Activated CD4-positive, alpha-beta T cell treated with anti-CD3 and anti-CD28 coated beads for 48 hours (primary cell): ENCODE measurements at regions not wholly inside any gene's neighbourhood (a gene's known extent, or its start where the extent isn't known, plus 50 kb on each side); places are given as distances from the start of the nearest gene placed in this dataset.
"Not testable (repeated sequence)": the region's sequence is repeated elsewhere in the genome, so short reads cannot be mapped to it uniquely, and the experiment has no call there.

Source experiments
- DNase-seq: peaks from one replicate; pipeline ENCODE4 v3.0.0-alpha.2; 2020

DNA sequence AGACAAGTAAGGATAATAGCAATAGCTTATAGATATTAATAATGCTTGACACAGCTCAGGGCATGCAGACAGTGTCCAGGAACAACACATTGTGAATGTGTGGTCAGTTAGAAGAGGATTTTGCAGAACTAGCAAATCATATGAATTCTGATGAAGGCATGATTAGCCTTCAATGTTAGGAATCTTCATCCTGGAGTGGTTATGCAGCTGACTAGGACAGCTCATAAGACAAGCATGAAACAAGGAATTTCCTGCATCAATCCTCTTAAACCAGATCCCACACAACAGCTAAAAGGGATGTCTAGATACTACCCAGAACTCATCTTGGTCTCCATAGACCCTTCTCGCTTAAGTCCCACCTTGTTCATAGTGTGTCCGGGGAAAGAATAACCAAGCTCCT lies 499.0 kb upstream of the ATP11B start:
- DNase-seq = no peak

DNA sequence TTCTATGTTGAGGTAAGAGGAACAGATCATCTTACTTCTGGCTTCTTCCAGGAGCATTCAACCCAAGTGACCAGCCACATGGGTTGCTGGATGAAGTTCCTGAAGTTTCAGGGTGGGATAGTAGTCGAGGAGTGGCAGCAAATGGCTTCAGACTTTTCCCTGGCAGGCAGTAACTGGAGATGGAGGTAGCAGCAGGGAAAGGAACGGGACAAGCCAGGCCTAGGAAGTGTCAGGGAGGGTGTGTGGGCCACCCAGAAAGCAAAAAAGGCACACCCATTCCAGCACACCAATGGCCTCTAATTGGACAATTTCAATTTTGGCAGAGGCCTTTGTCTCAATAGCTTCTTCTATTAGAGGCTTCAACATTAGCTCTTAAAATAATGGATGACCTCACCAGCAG lies 498.6 kb upstream of the ATP11B start:
- no peak for DNase-seq

DNA sequence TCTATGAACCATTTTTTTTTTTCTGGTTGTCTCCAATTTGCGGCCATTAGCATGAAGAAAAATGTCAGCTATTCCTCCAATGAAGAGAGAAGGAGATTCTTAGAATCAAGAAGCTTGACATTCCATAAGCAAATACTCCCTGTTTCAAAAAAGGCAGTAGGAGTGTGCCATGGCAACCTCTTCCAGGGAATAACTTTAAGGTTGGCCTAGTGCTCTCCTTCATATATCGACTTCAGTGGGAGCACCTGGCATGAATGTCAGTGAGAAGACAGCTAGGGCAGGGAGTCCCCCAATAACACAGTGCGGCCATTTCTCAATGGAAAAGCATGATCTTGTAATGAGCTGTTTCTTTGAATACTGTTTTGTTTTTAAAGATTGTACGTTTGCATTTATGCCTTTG lies 493.0 kb upstream of the ATP11B start:
- no peak for DNase-seq

DNA sequence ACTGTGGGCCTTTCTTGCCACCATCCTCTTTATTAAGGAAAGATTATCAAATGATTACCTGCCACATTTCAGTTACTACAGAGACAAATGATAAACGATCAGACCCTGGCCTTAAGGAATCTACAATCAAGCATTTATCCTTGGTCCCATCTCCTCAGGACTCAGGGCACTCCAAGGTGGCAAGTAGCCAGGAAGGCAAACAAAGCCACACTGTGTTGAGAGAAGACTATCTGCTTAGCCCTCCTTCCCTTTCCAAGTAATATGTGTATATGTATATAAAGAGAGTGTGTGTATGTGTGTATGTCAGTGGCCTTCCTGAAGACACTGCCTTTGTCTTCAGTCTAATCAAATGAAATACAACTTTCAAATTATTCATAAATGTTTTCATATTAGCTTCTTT lies 490.1 kb upstream of the ATP11B start:
- DNase-seq = no peak

DNA sequence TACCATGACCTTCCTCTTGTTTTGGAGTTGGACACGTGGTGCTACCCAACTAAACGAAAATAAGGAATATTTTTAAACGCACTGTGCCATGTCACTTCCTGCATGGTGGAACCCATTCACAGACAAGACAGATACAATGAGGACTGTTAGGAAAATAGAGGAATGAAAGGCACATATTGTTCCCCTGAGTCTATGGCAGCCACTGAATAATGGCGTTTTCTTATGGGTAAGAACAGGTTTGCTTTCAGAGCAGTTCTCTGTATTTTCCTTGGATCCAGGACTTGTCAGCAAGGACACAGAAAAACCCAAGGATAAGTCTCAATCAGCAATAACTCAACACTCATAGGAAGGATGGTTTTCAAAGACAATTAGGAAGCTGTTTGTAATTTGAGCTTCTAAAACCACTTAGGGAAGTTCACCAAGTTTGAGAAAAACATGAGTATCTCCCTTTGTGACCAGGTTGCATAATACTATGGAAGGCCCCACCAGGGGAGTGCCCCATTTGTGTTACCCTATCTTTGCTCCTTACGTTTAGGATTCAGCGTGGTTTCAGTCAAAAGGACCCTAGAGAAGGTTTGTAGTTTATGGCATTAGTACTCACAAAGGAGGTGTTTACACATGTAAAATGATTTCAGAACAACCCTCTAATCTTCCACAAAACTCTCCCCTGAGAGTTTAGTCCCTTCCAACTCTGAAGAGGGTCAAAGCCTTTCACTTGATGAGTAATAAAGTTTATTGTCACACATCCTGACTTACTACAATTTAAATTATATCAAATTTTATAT lies 487.2 kb upstream of the ATP11B start:
- DNase-seq = no peak

DNA sequence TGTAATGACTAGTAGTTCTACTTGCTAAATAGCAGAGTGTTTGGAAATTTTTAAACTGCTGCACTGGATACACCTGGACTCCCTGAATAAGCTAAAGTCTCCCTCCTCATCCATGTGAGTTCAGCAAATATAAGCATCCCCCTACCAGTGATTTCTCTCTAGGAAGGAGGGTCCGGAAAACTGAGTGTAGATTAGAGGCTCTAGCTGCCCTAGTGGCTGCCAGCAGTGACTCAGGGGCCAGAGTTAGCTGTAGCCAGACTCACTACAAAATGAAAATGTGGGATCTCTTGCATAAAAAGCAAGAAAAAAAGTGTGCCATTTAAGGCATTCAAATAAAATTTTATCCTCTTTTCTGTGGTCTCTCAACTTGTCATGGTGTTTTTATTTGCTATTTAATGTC lies 485.0 kb upstream of the ATP11B start:
- no peak for DNase-seq

DNA sequence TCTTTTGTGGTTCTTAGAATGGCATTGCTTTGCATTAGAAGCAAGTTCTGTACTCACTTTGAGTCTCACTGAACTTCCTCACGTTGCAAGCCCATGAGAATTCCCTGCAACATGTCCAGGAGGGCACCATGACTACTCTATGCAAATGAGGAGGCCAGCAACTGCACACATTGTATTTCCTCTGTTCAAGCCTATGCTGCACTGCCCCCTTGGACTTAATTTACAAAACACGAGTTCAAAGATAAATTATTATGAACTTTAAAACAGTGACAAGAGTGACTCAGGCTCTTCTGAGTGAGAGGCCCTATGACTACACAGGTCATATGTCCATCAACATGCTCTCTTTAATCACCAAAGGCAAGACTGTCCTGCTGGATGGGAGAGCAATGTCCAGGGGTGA lies 484.2 kb upstream of the ATP11B start:
- DNase-seq = no peak

DNA sequence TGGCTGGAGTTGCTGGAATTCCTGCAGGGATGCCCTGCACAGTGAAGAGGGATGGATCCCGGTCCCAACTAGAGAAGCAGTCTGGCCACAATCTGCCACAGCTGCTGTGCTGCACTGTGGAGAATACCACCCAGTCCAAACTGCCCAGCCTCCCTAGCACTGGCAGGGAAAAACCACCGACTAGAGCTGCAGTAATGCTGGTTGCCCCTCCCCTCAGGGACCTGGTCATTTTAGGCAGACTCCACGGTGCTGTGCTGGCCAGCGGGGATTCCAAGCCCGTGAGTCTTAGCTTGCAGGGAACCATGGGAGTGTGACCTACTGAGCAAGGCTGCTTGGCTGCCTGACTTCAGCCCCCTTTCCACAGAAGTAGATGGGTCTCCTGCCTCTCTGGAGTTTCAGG lies 478.0 kb upstream of the ATP11B start:
- DNase-seq = no peak

DNA sequence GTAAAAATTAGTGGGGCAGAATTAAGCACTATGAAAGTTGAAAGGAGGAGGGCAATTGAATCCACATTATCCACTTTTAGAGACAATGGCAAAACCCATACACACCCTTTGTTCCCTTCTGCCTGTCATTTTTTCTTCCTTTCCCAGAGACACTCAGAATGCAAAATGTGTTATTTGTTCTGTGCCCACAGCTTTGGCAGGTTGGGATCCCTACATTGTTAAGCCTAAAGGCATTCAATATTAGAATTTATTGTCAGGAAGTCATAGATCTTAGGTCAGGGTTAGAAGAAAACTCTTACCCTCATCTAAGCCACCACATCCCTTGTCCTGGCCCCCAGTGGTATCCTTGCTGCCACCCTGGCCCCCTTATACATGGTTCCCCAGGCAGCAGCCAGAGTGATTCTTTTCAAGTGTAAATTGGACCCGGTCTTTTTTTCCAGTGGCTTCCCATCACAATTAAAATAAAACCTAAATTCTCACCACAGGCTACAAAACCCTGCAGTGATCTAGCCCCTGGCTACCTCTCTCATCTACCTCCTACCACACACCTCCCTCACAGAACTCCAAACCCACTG lies 470.1 kb upstream of the ATP11B start:
- DNase-seq = no peak

DNA sequence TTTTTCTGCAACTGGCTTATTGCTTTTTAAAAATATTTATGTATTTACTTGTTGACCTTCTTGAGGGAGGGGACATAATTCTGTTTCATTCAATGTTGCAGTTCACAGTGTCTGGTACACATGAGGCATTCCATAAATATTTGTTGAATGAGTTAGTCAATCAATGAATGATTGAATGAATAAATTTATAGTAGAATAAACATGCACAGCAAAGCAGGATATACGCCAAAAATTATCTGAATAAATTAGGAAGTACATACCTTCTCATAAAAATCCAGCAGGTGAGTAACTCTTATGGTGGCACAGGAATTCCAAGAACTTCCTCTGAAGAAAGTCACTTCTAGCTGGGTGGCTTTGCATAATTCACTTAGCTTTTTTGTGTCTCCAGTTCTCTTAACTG lies 469.4 kb upstream of the ATP11B start:
- DNase-seq = no peak

DNA sequence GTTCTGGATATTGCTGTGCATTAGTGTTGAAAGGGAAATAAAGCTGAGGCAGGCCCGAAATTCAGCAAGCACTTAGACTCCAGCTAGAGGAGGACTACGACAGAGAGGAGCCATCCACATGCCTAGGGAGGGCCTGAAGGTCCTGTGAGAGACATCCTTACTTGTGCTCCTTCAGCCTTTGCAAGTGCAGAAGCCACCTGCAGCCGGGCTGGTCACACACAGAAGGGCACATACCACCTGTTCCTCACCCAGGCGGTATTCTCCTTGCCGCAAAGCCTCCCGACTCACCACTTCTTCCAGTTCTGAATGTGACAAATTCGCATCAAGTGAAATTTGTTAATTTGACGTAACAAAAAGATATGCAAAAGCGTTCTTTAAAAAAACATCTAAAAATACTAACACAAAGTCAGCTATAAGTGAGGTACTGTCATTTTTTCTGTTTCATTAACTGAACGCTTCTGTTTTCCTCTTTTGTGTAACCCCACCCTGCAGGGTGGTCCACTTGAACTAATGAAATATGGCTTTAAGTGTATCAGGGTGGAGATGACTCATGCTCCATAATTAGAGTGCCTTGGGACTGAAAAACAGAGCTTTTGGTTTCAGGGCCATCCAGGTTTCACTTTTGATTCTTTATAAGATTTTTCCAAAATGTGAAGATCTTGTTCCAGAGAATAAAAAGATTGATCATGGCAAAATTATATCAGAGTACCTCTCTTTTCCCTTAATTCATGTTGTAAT lies 467.9 kb upstream of the ATP11B start:
- DNase-seq = no peak

DNA sequence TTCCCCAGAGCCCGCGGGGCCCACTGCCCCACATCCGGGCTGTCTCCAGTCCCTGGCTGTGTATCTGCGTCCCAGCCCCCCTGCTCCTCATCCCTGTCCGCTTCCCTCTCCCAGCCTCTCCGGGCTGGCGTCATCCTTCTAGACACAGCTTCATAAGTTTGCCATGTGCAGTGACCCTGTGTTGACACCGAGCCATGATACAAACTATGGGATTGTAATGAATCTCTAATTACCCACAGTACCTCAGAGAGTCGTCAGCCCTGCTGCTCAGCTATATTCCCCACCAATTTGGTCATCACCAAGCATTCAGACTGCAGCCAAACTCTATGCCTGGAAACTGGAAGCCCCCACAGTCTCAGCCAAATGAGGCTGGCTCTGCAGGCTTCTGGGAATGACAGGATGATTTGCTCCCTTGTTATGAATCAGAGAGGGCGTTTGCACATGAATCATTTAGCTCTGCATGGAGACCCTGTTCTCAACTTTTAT lies 466.1 kb upstream of the ATP11B start:
- no peak for DNase-seq

DNA sequence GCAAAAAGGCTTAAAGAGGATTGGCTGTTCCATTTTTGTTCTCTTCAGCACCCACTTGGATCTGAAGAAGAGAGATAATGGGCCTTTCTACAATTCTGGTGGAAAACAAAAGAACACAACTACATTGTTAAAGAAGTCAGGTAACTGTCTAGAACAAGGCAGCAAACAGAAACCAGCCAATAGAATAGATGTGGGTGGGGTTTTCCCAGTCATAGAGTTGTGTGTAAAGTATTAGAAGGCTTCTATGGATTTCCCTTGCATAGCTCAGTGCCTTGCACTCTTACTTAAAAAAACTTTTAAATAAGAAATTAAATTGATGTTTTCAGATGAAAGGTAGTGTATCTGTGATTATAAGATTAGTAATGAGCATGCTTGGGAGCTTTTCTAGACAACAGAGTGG lies 462.7 kb upstream of the ATP11B start:
- DNase-seq = no peak

DNA sequence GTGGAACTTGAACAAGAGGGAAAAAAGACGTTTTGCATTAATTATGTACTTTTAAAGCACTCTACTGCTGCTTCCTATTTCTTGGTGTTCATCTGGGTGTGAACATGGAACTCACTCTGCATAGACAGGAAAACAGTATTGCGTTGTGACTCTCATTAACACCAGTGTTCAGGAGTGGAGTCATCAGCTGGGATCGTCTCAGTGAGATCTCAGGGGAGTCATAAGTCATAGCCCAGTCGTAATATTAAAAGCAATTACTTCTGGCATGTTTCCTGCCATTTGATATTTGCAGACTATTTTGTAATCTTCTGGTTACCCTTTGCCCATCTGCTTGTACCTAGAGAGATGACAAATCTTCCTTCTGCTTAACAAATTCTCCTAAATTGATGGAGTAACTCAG lies 462.0 kb upstream of the ATP11B start:
- no peak for DNase-seq

DNA sequence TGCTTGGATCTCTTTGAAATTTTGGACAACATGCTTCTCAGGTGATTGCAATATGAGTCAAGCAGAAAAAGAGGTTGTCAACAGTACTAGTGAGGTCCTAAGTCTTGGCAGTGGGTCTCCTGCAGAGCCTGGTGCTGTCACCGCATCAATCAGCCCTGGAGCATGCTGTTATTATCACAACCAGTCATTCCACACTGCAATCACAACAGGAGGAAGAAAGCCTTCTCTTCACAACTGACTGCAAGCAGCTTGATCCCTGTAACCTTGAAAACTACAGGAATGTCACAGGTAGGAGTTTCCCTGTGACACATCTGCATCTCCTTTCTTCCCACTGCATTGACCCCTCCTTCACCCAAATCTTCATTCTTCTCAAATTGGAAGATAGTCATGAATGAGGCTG lies 451.1 kb upstream of the ATP11B start:
- no peak for DNase-seq

DNA sequence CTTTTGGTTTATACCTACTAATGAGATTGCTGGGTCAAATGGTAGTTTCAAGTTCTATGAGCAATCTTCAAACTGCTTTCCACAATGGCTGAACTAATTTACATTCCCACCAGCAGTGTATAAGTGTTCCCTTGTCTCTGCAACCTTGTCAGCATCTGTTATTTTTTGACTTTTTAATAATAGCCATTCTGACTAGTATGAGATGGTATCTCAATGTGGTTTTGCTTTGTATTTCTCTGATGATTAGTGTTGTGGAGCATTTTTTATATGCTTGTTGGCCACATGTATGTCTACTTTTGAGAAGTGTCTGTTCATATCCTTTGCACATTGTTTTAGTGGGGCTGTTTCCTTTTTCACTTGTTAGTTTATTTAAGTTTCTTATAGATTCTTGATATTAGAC lies 449.3 kb upstream of the ATP11B start:
- DNase-seq = not testable (repeated sequence)

DNA sequence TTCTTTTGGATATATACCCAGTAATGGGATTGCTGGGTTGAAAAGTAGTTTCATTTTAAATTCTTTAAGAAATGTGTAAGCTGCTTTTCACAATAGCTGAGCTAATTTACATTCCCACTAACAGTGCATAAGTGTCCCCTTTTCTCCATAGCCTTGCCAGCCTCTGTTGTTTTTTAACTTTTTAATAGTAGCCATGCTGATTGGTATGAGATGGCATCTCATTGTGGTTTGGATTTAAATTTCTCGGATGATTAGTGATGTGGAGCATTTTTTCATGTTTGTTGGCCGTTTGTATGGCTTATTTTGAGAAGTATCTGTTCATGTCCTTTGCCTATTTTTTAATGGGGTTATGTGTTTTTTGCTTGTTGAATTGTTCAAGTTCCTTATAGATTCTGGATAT lies 444.3 kb upstream of the ATP11B start:
- DNase-seq = no peak

DNA sequence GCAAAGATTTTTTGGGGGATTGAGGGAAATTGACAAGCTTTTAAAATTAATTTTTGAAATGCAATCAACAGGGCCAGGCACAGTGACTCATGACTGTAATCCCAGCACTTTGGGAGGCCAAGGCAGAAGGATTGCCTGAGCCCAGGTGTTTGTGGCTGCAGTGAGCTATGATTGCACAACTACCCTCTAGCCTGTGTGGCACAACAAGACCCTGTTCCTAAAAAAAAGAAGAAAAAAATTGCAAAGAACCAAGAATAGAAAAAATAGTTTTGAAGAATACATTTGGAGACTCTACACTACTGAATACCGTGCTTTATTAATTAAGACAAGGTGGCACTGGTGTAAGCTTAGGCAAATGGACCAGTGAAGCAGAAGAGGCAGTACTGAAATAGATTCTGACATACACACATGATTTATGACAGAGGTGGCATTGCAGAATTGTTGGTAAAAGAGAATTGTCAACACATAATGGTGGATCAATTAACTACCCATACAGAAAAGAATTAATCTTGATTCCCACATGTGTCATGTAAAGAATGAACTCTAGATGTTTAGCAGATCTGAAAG lies 443.3 kb upstream of the ATP11B start:
- DNase-seq = no peak

DNA sequence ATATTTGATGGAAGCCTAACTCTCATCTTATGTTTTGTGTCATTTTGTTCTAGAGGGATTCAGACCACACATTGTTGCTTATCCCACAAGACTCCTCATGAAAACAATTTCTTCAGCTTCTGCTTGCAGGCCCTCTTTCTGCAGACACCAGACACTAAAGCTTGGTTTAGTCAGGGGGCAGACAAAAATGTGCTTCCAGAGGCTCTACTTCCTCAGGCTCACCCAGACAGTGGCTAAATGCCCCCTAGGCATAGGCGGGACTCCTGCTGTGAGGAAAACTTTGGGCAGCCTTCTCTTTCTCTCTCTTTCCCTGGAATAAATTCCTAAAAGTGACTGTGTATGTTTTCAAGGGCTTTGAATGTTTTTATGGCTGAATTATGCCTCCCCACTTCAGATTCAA lies 435.4 kb upstream of the ATP11B start:
- DNase-seq = no peak

DNA sequence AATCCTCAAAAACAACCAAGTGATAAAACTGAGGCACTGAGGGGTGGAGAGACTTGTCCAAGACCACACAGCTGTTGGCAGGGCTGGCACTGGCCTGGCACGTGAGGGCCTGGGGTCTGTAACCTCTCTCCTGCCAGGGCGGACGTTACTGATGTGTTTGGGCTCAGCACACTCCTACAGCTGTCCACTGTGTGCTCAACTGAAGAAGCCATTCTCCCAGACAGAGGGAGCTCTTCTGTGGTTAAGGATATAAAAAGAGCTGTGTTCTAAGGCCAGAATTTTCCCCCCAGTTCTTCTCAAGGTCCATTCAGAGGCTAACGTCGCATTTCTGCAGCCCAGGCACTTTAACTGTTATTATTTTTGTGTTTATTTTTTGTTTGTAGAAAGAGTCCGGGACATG lies 429.0 kb upstream of the ATP11B start:
- no peak for DNase-seq

DNA sequence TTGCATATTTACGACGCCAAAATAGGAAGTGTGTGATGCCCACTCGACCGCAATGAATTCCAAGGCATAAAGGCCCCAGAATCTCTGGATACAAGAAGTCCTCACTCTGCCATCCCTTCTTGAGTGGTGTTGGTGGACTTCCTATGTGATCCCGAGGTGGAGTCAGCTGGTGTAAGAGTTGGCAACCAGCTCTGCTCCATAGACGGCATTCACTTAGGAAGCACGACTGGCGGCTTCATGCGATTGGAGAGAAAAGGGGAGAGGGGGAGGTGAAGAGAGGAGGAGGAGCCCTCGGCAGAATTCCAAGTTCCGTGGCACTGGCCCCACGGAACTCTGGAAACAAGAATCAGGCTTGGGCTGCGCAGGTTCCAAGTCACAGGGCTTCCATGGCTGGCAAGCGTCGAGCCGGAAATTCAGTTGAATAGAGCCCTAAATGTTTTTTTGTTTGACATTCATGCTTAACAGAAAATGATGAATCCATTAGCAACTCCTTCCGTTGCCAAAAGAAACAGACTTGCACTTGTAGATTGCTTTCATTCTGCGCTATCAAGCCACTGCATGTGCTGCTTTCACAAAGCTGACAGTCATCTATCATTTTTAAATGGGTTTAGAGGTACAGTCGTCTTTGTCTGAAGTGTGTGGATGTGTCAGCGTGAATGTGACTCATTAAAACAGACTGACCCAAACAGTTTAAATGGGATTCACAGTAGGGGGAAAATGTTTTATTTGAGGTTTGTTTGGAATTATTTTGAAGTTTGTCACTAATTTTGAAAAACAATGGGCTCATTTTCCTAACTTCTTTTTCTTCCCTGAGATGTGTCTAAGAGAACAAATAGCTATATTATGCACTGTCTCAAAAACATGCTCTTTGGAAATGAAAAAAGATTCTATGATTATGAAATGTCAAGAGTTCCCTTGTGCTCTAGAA lies 428.3 kb upstream of the ATP11B start:
- DNase-seq = no peak

DNA sequence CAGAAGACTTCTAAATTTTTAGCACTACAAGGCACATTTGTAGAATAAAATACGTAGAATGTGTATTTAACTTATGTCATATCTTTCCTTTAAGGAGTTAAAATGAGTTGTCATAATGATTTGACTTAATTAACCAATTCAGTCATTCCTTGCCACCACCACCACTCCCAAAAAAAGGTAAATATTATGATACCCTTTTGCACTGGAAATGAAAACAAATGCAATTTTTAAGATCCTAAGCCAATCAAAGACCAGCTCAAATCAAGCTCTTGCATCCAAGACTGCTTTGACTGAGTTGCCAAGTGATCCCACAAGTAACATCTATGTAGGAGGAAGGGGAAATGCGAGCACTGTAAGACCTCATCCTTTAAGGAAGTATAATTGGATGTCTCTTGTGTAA lies 426.6 kb upstream of the ATP11B start:
- DNase-seq = no peak

DNA sequence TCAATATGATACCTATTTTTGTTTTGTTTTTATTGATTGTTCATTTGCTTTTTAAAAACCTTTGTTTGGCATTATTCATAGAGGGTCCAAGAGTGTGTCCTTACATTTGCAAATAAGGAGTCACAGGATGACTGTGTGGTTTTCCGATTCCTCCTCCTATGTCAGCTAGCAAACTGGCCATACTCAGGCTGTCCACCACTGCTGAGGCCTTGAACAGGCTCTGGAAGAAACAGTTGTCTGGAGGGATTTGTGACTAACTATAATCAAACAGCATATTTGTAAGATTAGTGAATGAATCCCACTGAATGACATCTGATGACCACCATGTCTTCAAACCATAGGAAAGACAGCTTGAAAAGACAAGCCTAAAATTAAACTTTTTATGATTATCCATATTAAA lies 423.4 kb upstream of the ATP11B start:
- no peak for DNase-seq
